Panc1 (cell line): ENCODE measurements at regions not wholly inside any gene's neighbourhood (a gene's known extent, or its start where the extent isn't known, plus 50 kb on each side); places are given as distances from the start of the nearest gene placed in this dataset.

Experiments
- CTCF ChIP-seq: fragments of 450-650 bp; IDR thresholded peaks from 2 replicates; pipeline ENCODE4 v1.5.1; 2017; ENCODE audit warnings: mild to moderate bottlenecking
- POLR2AphosphoS5 ChIP-seq: IDR thresholded peaks from 2 replicates; pipeline ENCODE4 v1.6.1; 2012; ENCODE audit warnings: mild to moderate bottlenecking, low read depth, low read length, moderate library complexity
- SIN3A ChIP-seq: IDR thresholded peaks from 2 replicates; pipeline ENCODE4 v1.6.1; 2012; ENCODE audit warnings: low read depth, mild to moderate bottlenecking, low read length, moderate library complexity, borderline replicate concordance; ENCODE audit not compliant: insufficient read depth
- TCF7L2 ChIP-seq: IDR thresholded peaks from 2 replicates; pipeline ENCODE4 v1.6.1; 2011; ENCODE audit warnings: mild to moderate bottlenecking, low read depth, low read length, inconsistent platforms
- TF ChIP-seq, protein P1 (sequence below), 2 experiments: IDR thresholded peaks; 2 replicates each; pipeline ENCODE4 v1.6.1; 2011 to 2012; ENCODE audit warnings: low read depth in 2 of 2, control low read depth in 1 of 2, low read length in 1 of 2, mild to moderate bottlenecking in 1 of 2, moderate library complexity in 1 of 2; ENCODE audit not compliant: insufficient read depth in 1 of 2

DNA sequence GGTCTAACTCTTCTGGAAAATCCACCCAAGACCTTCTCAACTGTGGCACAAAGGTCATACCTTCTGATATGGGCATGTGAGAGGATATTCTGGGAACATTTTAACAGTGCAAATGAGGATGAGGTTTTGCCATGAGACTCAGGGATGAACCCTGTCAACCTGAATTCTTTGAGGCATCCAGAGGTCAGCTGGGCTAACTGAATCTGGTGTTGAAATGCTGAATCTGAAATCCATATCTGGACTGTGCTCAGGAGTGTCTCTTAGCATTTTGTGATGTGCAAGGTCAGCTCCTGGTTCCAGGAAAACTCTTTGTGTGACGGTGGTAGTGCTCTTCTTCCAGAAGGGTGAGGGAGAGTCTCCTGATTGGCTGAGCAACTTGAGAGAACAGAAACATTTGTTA, 276.0 kb upstream of the SALL1 start:
- TF ChIP-seq CTCF = no peak
- TF ChIP-seq, protein P1, sequence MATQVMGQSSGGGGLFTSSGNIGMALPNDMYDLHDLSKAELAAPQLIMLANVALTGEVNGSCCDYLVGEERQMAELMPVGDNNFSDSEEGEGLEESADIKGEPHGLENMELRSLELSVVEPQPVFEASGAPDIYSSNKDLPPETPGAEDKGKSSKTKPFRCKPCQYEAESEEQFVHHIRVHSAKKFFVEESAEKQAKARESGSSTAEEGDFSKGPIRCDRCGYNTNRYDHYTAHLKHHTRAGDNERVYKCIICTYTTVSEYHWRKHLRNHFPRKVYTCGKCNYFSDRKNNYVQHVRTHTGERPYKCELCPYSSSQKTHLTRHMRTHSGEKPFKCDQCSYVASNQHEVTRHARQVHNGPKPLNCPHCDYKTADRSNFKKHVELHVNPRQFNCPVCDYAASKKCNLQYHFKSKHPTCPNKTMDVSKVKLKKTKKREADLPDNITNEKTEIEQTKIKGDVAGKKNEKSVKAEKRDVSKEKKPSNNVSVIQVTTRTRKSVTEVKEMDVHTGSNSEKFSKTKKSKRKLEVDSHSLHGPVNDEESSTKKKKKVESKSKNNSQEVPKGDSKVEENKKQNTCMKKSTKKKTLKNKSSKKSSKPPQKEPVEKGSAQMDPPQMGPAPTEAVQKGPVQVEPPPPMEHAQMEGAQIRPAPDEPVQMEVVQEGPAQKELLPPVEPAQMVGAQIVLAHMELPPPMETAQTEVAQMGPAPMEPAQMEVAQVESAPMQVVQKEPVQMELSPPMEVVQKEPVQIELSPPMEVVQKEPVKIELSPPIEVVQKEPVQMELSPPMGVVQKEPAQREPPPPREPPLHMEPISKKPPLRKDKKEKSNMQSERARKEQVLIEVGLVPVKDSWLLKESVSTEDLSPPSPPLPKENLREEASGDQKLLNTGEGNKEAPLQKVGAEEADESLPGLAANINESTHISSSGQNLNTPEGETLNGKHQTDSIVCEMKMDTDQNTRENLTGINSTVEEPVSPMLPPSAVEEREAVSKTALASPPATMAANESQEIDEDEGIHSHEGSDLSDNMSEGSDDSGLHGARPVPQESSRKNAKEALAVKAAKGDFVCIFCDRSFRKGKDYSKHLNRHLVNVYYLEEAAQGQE (IDR thresholded peaks at IDR 0.05; ENCODE audit: insufficient read depth in 1 of 2, low read depth in 2 of 2, low read length in 1 of 2) = no peak
- no peak for TF ChIP-seq POLR2AphosphoS5
- no peak for TF ChIP-seq SIN3A
- TF ChIP-seq TCF7L2 = no peak
